ENCODE measurements at regions not wholly inside any gene's neighbourhood (a gene's known extent, or its start where the extent isn't known, plus 50 kb on each side); places are given as distances from the start of the nearest gene placed in this dataset.

GRCh38 chr7:46179061-46179610, 258.1 kb upstream of the IGFBP3 start:
- TF ChIP-seq POLR2A (IDR thresholded peaks at IDR 0.05; ENCODE audit: low read depth, low read length), result no peak
- TF ChIP-seq CTCF (IDR thresholded peaks at IDR 0.05 in 2 of 3, conservative IDR thresholded peaks at IDR 0.05 in 1 of 3; ENCODE audit: control insufficient read depth in 2 of 3, extremely low read depth in 1 of 3, insufficient read depth in 1 of 3, low read depth in 3 of 3, low read length in 3 of 3), result no peak
- no peak for TF ChIP-seq SIX5 (IDR thresholded peaks at IDR 0.05; ENCODE audit: low read depth, low read length, severe bottlenecking)
- TF ChIP-seq, protein P1, sequence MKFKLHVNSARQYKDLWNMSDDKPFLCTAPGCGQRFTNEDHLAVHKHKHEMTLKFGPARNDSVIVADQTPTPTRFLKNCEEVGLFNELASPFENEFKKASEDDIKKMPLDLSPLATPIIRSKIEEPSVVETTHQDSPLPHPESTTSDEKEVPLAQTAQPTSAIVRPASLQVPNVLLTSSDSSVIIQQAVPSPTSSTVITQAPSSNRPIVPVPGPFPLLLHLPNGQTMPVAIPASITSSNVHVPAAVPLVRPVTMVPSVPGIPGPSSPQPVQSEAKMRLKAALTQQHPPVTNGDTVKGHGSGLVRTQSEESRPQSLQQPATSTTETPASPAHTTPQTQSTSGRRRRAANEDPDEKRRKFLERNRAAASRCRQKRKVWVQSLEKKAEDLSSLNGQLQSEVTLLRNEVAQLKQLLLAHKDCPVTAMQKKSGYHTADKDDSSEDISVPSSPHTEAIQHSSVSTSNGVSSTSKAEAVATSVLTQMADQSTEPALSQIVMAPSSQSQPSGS (IDR thresholded peaks at IDR 0.05; ENCODE audit: low read length), result no peak
- no peak for TF ChIP-seq IKZF1 (conservative IDR thresholded peaks at IDR 0.05)
- TF ChIP-seq GATAD2B (conservative IDR thresholded peaks at IDR 0.05; ENCODE audit: low read depth), result no peak
- TF ChIP-seq BRCA1 (IDR thresholded peaks at IDR 0.05; ENCODE audit: low read depth, low read length), result no peak
- TF ChIP-seq FOXM1 (IDR thresholded peaks at IDR 0.05; ENCODE audit: low read depth, low read length), result no peak
- TF ChIP-seq CHD2 (IDR thresholded peaks at IDR 0.05; ENCODE audit: borderline replicate concordance, low read depth, low read length), result no peak
- no peak for TF ChIP-seq SRF (IDR thresholded peaks at IDR 0.05; ENCODE audit: low read depth in 2 of 2, low read length in 2 of 2)
- TF ChIP-seq EP300 (IDR thresholded peaks at IDR 0.05; ENCODE audit: borderline replicate concordance in 1 of 2, control insufficient read depth in 1 of 2, low read depth in 2 of 2, low read length in 2 of 2), result no peak
- no peak for TF ChIP-seq ELK1 (IDR thresholded peaks at IDR 0.05; ENCODE audit: low read depth, low read length)
- no peak for TF ChIP-seq FOXK2 (IDR thresholded peaks at IDR 0.05)
- TF ChIP-seq CHD1 (IDR thresholded peaks at IDR 0.05; ENCODE audit: low read depth, low read length), result no peak
